Right lobe of liver (tissue), 6 donors: ENCODE measurements at regions not wholly inside any gene's neighbourhood (a gene's known extent, or its start where the extent isn't known, plus 50 kb on each side); places are given as distances from the start of the nearest gene placed in this dataset.

ENCODE experiments used
- ATAC-seq, 4 donors: fragments of 200-7000 bp; cut with Tn5 transposase; one replicate each; pipeline ENCODE4 v1.9.1; 2020; ENCODE audit warnings: mild to moderate bottlenecking in 4 of 4, moderate library complexity in 4 of 4
- DNase-seq, 3 donors: peaks; one replicate each; pipeline ENCODE4 v3.0.0-alpha.2; 2020
- H3K27ac ChIP-seq, 3 donors: fragments of 200-600 bp; one replicate each; pipeline ENCODE4 v1.8.0; 2022
- H3K27me3 ChIP-seq, 2 donors: fragments of 200-600 bp; one replicate each; pipeline ENCODE4 v1.8.0; 2022
- H3K36me3 ChIP-seq, 4 donors: fragments of 200-600 bp; sonication (generic) in 1 of 4; one replicate each; pipeline versions ENCODE4 v1.5.1 to v1.8.0; 2017 to 2022; ENCODE audit warnings: control low read depth in 1 of 4
- H3K4me1 ChIP-seq, 4 donors: fragments of 200-600 bp; sonication (generic) in 1 of 4; one replicate each; pipeline versions ENCODE4 v1.5.1 to v1.8.0; 2017 to 2022; ENCODE audit warnings: control low read depth in 1 of 4
- H3K4me3 ChIP-seq, 3 donors: fragments of 200-600 bp; one replicate each; pipeline ENCODE4 v1.8.0; 2022
- H3K9me3 ChIP-seq, 4 donors: fragments of 200-600 bp; sonication (generic) in 1 of 4; one replicate each; pipeline versions ENCODE4 v1.5.1 to v1.8.0; 2017 to 2022; ENCODE audit warnings: control low read depth in 1 of 4
- POLR2A ChIP-seq: fragments of 450-650 bp; IDR thresholded peaks from one replicate; pipeline ENCODE4 v1.6.1; 2017; ENCODE audit warnings: antibody characterized with exemption, mild to moderate bottlenecking
- WGBS: methylation state at CpG from one replicate; pipeline ENCODE4 v1.1.6; 2018; ENCODE audit warnings: low coverage, low lambda C conversion rate; ENCODE audit not compliant: insufficient coverage; ENCODE audit errors: missing lambda C conversion rate; 5-methylcytosine and 5-hydroxymethylcytosine counted together
- intact Hi-C, 2 donors: fragments of 100-400 bp; cut with DNase I; formaldehyde crosslinking; loops; one replicate each; pipeline versions ENCODE4 v1.11.2 to v1.14.1; 2022
- TF ChIP-seq, protein P1 (sequence below), 4 donors: fragments of 200-600 bp in 3 of 4; fragments of 450-650 bp in 1 of 4; IDR thresholded peaks; one replicate each; pipeline versions ENCODE4 v1.5.1 to v1.8.0; 2016 to 2022; ENCODE audit warnings: antibody characterized with exemption in 4 of 4, mild to moderate bottlenecking in 2 of 4
- donor health status: DM: no; HTN: yes; CAD: no.
- donor health status: DM: no; HTN: no; CAD: no.
- donor health status: DM: no; HTN: no; CAD: no.
- donor health status: DM: no; HTN: yes; CAD: no.
- donor health status: DM: no; HTN: yes; CAD: no.

DNA sequence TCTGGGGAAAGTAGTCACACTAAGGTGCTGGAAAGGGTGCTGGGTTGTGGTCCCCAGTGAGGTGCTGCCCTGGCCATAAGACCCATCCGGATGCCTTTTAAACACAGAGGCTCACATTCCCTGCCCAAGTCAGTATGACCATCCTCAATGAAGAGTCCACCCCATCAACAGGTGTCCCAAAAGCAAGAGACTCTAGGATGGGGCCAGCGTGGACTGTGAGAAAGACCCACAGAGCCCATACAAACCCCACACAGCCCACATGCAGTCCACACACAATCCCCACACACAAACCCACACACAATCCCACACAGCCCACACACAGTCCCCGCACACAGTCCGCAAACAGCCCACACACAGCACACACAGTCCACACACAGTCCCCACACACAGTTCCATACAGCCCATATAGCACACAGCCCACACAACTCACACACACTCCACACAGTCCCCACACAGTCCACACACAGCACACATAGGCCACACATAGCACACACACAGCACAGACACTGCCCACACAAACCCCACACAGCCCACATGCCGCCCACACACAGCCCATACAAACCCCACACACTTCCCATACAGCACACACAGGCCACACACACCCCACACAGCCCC is 241.4 kb upstream of the SALL3 start:
- intact Hi-C loops: no loop called here
- H3K27ac ChIP-seq: no peak overlapping the region
- DNase-seq: peak in 1 of 3 donors; percentile 19
- ATAC-seq: peak in 1 of 4 donors; percentile 9
- 83% methylated on average over 2 of the region's 5 CpGs for WGBS
- H3K4me3 ChIP-seq: no peak overlapping the region
- H3K36me3 ChIP-seq: no peaks in the 10 kb centered on the region
- H3K4me1 ChIP-seq: no peaks in the 10 kb centered on the region
- H3K27me3 ChIP-seq: no peaks in the 10 kb centered on the region
- TF ChIP-seq, protein P1, sequence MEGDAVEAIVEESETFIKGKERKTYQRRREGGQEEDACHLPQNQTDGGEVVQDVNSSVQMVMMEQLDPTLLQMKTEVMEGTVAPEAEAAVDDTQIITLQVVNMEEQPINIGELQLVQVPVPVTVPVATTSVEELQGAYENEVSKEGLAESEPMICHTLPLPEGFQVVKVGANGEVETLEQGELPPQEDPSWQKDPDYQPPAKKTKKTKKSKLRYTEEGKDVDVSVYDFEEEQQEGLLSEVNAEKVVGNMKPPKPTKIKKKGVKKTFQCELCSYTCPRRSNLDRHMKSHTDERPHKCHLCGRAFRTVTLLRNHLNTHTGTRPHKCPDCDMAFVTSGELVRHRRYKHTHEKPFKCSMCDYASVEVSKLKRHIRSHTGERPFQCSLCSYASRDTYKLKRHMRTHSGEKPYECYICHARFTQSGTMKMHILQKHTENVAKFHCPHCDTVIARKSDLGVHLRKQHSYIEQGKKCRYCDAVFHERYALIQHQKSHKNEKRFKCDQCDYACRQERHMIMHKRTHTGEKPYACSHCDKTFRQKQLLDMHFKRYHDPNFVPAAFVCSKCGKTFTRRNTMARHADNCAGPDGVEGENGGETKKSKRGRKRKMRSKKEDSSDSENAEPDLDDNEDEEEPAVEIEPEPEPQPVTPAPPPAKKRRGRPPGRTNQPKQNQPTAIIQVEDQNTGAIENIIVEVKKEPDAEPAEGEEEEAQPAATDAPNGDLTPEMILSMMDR (IDR thresholded peaks at IDR 0.05): no peak
- TF ChIP-seq POLR2A: no peak
- no peaks in the 10 kb centered on the region for H3K9me3 ChIP-seq

DNA sequence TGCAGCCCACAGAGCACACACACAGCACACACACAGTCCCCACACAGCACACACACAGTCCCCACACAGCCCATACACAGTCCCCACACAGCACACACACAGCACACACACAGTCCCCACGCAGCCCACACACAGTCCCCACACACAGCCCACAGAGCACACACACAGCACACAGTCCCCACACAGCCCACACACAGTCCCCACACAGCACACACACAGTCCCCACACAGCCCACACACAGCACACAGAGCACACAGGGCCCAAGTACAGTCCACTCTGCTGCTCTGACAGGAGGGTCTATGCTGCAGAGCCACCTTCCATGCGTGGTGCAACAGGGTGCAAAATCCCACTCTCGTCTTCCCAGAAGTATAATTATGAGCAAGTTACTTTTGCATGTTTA is 240.5 kb upstream of the SALL3 start:
- H3K36me3 ChIP-seq: no peaks in the 10 kb centered on the region
- no peak for ATAC-seq
- intact Hi-C loops: no loop called here
- no peaks in the 10 kb centered on the region for H3K4me1 ChIP-seq
- H3K4me3 ChIP-seq: no peak overlapping the region
- TF ChIP-seq, protein P1 (IDR thresholded peaks at IDR 0.05): no peak
- no peak for TF ChIP-seq POLR2A
- WGBS: 87% methylated on average over 3 of the region's 3 CpGs
- no peaks in the 10 kb centered on the region for H3K27me3 ChIP-seq
- DNase-seq: peak in 1 of 3 donors; percentile 14
- no peak overlapping the region for H3K27ac ChIP-seq
- no peaks in the 10 kb centered on the region for H3K9me3 ChIP-seq

DNA sequence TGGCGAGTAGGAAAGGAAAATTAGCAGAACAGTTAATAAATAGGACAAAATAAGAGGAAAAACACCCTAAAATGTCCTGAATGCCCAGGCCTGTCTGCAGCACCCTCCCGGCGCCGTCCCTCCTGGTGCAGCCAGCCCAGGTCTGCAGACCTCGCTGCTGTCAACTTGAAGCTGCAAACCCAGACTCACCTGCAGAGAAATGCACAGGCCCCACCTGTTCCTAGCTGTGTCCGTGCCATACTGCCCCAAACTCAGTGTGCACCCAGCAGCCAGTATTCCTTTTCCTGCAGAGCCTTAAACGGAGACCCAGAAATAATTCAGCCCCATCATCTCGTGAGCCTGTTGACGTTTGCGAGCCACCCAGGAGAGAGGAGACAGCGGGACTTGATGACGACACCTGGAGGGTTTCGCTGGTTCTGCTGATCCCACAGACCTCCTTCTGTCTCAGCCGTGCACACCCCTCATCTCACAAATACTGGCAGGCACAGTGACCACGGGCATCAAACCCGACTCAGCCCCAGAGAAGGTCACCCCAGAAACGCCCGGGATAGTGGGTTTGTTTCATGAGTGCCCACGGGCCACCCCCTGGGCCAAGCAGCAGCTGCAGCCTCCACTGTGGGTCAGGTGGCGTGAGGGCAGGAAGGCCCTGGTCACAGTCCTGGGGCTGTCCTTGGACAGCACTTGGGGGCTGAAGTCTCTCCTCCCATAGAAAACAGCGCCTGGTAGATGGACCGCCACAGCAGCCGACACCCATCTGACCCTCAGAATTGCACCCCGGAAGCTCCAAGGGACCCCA is 239.5 kb upstream of the SALL3 start:
- TF ChIP-seq POLR2A: no peak
- TF ChIP-seq, protein P1 (IDR thresholded peaks at IDR 0.05): no peak
- intact Hi-C loops: no loop called here
- DNase-seq (peak in 1 of 3 donors; percentile 23), ATAC-seq (no peak)
- no peaks in the 10 kb centered on the region for H3K9me3 ChIP-seq
- H3K27me3 ChIP-seq: no peaks in the 10 kb centered on the region
- H3K27ac ChIP-seq: no peak overlapping the region
- no peaks in the 10 kb centered on the region for H3K36me3 ChIP-seq
- H3K4me1 ChIP-seq: no peaks in the 10 kb centered on the region
- H3K4me3 ChIP-seq: no peak overlapping the region
- 65% methylated on average over 5 of the region's 24 CpGs for WGBS

DNA sequence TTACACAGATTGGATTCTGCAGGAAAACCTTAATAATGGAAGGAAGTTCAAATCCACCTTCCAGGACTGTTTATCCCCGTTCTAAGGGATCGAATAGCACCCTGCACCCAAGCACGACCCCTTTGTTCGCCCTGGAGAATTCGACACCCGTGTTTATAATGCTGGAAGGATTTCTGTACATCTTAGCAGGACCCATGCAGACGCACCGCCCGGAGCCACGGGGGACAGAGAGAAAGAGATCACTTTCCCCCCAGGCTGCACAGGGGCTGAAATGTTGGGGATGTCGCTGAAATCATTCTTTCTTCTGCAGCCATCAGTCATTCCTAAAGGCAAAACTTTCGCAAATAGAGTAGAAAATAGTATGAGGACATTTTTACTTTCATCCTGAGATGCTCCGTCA is 238.7 kb upstream of the SALL3 start:
- Histone ChIP-seq H3K27ac (no peak overlapping the region), H3K36me3 (no peaks in the 10 kb centered on the region), H3K4me1 (no peaks in the 10 kb centered on the region), H3K27me3 (no peaks in the 10 kb centered on the region), H3K9me3 (no peaks in the 10 kb centered on the region), H3K4me3 (no peak overlapping the region)
- no peak for ATAC-seq
- intact Hi-C loops: no loop called here
- 70% methylated on average over 13 of the region's 13 CpGs for WGBS
- DNase-seq: peak in 1 of 3 donors; percentile 17
- TF ChIP-seq, protein P1 (IDR thresholded peaks at IDR 0.05): no peak
- TF ChIP-seq POLR2A: no peak
